ENCODE measurements at regions not wholly inside any gene's neighbourhood (a gene's known extent, or its start where the extent isn't known, plus 50 kb on each side); places are given as distances from the start of the nearest gene placed in this dataset.

GRCh38 chr13:90752070-90752469, 595.4 kb upstream of the MIR17HG start:
- TF ChIP-seq ZNF695 (CRISPR knock-in tag; IDR thresholded peaks at IDR 0.05) (no peak), ZNF165 (CRISPR knock-in tag; IDR thresholded peaks at IDR 0.05; ENCODE audit: borderline replicate concordance) (no peak), SIRT6 (IDR thresholded peaks at IDR 0.05; ENCODE audit: low read depth, low read length) (no peak), ZNF778 (CRISPR knock-in tag; IDR thresholded peaks at IDR 0.05) (no peak)

All from K562 (cell line).